BE2C (cell line): ENCODE measurements at regions not wholly inside any gene's neighbourhood (a gene's known extent, or its start where the extent isn't known, plus 50 kb on each side); places are given as distances from the start of the nearest gene placed in this dataset.

Experiments
- DNase-seq: peaks from one replicate; pipeline ENCODE4 v3.0.0-alpha.2; 2020
- H3K27me3 ChIP-seq: fragments of 250-450 bp; sonication (Bioruptor Pico); 2 replicates; pipeline ENCODE4 v1.5.1; 2020; ENCODE audit warnings: mild to moderate bottlenecking
- H3K36me3 ChIP-seq: fragments of 250-450 bp; sonication (Bioruptor Pico); 2 replicates; pipeline ENCODE4 v1.5.1; 2020; ENCODE audit warnings: mild to moderate bottlenecking
- H3K4me1 ChIP-seq: fragments of 250-450 bp; sonication (Bioruptor Pico); 2 replicates; pipeline ENCODE4 v1.5.1; 2020
- H3K4me3 ChIP-seq: 2 replicates; pipeline ENCODE4 v1.5.1; 2011; ENCODE audit warnings: low read depth, low read length
- H3K9me3 ChIP-seq: fragments of 250-450 bp; sonication (Bioruptor Pico); 2 replicates; pipeline ENCODE4 v1.5.1; 2020
- CTCF ChIP-seq: IDR thresholded peaks from 2 replicates; pipeline ENCODE4 v1.5.1; 2012; ENCODE audit warnings: mild to moderate bottlenecking, low read depth, low read length

- Histone ChIP-seq H3K9me3 (no peaks in the 10 kb centered on the region), H3K4me3 (no peak overlapping the region), H3K27me3 (no peaks in the 10 kb centered on the region), H3K4me1 (no peaks in the 10 kb centered on the region), H3K36me3 (no peaks in the 10 kb centered on the region)
- TF ChIP-seq CTCF = no peak
- DNase-seq = no peak
Measured at GRCh38 chr18:34985963-34986362, 55.2 kb upstream of the MAPRE2 start.

DNA sequence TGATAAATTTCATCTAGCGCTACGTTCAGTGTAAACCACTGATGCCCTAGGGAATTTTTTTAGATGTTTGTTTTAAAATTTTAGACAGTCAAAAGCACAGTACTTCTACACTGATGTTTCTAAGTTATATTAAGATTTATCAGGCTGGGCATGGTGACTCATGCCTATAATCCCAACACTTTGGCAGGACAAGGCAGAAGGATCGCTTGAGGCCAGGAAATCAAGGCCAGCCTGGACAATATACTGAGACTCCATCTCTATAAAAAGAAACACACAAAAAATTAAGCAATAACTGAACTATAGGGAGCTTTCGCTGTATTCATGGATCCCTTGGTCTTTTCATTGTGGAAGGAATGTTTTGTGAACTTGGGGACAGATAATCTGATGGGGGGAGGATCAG is 50.6 kb upstream of the MAPRE2 start:
- no peak for DNase-seq
- Histone ChIP-seq H3K36me3 (no peaks in the 10 kb centered on the region), H3K4me3 (no peak overlapping the region), H3K9me3 (no peaks in the 10 kb centered on the region), H3K27me3 (no peaks in the 10 kb centered on the region), H3K4me1 (no peaks in the 10 kb centered on the region)
- TF ChIP-seq CTCF = no peak

GRCh38 chr18:34991152-34991551 is 50.1 kb upstream of the MAPRE2 start:
- no peak for TF ChIP-seq CTCF
- no peaks in the 10 kb centered on the region for H3K36me3 ChIP-seq
- no peak for DNase-seq
- no peaks in the 10 kb centered on the region for H3K27me3 ChIP-seq
- no peaks in the 10 kb centered on the region for H3K4me1 ChIP-seq
- no peak overlapping the region for H3K4me3 ChIP-seq
- no peaks in the 10 kb centered on the region for H3K9me3 ChIP-seq
